ENCODE measurements at regions not wholly inside any gene's neighbourhood (a gene's known extent, or its start where the extent isn't known, plus 50 kb on each side); places are given as distances from the start of the nearest gene placed in this dataset.

DNA sequence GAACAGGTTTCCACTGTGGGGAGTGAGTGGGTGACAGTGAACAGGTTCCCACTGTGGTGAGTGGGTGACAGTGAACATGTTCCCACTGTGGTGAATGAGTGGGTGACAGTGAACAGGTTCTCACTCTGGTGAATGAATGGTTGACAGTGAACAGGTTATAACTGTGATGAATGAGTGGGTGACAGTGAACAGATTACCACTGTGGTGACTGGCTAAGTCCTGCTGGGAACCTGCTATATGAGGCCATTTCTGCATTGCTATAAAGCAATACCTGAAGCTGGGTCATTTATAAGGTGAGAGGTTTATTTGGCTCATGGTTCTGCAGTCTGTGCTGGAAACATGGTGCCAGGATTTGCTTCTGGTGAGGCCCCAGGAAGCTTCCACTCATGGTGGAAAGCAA is 637.1 kb downstream of the UQCRFS1 start:
- TF ChIP-seq CTCF (IDR thresholded peaks at IDR 0.05) = no peak
- no peak for TF ChIP-seq POLR2A (IDR thresholded peaks at IDR 0.05)
